SIG-M5 treated with dmso at 0.1 percent for 504 hours (cell line): ENCODE measurements at regions not wholly inside any gene's neighbourhood (a gene's known extent, or its start where the extent isn't known, plus 50 kb on each side); places are given as distances from the start of the nearest gene placed in this dataset.
A peak's percentile ranks its signal among the peaks of the same experiment; 100 is the strongest.

Source experiments
- DNase-seq: peaks from one replicate; lab custom pipeline; 2025; ENCODE audit not compliant: unreplicated experiment; lab: John Stamatoyannopoulos, UW

DNA sequence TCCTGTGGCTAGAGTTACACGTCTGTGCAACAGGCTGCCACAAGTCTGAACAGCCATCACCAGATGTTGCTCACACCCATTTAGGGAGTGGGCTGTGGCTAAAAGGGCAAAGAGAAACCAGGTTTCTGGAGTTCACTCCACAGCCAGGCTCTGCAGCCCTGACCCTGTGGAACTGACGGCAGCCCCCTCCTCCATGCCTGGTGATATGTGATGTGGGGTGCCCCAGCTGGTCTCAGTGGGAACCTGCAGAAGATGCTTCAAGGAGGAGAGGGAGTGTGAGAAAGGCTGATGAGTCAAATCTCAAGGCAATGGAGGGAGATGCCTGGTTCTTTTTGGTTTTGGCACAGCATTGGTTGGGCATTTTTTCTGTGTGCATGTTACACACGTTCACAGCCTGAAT lies 130.6 kb downstream of the TPRA1 start:
- DNase-seq, result no peak

DNA sequence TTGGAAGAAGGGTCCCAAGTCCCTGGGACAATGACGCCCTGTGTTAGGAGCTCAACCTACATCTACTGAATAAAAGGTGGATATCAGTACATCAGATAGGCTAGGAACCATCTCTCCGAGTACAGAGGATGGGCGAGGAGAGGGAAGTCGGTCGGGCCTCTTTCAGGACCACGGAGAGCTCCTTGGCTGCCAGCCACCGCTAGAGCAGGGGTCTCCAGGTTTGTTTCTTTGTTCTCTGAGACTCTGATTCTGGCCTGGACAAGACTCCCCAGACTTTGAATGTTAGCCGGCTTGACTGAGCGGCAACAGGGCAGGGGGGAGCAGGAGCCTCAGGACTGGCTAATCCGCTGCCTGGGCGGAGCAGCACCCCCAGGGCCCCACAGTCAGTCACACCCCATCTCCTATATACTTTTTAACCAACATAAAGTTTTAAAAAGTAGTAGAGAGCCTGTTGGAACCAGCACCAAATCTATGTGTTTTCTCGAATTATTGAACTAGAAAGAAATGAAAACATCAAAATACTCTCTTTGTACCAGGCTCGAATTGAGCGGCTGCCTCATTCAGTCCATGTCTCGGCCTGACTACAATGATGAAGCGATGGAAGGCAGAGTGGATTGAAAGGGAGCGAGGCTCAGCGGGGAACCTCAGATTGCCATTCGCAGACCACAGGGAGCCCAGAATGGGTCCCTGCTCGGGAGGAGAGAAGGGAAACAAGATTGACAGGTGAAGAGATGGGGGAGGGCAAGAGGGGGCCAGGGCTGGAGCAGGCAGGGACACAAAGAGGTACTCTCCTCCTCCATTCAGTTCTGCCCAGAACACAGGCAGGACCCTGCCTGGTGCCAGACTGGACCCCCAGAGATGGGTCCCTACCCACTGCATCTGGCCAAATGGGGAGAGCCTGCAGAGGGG lies 131.6 kb downstream of the TPRA1 start:
- DNase-seq, result peak; percentile 11

DNA sequence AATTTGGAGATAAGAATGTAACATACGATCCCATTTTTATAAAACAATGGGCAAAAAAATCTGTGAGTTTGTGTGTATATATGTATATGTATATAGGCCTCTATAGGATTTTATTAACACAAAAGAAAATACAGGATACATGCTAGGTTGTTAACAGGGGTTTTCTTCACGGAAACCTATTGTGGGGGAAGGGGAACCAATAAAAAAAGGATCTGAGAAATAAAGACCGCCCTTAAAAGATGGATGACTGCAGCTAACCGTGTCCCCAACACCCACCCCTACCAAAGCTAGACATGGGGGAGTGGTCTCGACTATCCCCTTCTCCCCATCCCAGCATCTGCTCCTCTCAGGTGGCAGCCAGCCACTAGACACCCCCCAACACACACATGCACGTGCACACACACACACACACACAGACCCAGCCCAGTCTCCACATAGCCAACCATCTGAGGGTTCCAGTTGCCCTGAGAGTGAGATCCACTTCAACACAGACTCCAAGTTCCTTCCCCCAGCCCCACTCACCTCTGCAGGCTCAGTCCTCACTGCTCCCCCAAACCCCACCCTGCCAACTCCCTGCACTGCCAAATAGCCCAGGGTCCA lies 132.9 kb downstream of the TPRA1 start:
- DNase-seq, result no peak

DNA sequence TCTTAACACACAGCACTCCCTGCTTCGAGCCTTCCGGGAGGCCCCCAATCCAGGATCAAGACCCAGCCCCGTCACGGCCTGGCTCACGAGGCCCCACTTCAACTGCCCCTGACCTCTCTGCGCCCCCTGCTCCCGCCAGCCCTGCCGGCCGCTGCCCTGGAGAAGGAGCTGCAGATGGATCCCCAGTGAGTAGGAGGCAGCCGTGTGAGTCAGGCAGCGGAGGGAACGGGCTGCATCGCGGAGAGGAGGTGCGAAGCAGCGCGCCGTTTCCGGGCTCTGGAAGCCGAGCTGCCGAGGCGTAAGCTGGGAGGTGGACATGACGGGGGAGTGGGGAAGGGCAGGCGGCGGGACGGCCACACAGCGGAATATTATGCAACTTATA lies 133.4 kb downstream of the TPRA1 start:
- no peak for DNase-seq

DNA sequence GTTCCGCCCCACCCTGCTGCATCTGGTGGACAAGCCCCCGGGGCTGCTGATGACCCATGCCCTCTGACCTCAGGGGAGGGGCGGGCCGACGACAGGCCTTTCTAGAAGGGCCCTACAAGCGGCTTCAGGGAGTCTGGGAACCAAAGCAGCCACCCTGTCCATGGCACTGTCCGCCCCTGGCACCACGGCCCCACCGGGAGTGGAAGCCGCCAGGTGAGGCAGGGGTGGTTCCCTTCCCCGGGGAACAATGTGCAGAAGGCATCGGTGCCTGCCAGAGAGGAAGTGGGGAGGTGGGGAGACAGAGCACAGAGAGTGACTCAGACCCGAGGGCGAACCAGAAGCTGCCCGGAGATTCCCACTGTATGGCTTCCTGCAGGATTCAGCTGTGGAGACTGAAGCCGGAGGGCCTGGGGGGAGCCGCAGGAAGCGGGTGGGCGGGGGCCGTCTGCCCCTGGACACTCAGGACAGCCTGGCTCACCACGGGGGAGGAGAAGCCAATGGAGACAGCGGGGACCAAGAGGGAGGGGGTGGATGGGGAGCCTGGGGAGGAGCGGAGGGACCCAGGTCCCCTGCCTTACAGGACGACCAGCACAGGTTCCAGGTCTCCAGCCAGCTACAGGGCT lies 134.0 kb downstream of the TPRA1 start:
- no peak for DNase-seq

DNA sequence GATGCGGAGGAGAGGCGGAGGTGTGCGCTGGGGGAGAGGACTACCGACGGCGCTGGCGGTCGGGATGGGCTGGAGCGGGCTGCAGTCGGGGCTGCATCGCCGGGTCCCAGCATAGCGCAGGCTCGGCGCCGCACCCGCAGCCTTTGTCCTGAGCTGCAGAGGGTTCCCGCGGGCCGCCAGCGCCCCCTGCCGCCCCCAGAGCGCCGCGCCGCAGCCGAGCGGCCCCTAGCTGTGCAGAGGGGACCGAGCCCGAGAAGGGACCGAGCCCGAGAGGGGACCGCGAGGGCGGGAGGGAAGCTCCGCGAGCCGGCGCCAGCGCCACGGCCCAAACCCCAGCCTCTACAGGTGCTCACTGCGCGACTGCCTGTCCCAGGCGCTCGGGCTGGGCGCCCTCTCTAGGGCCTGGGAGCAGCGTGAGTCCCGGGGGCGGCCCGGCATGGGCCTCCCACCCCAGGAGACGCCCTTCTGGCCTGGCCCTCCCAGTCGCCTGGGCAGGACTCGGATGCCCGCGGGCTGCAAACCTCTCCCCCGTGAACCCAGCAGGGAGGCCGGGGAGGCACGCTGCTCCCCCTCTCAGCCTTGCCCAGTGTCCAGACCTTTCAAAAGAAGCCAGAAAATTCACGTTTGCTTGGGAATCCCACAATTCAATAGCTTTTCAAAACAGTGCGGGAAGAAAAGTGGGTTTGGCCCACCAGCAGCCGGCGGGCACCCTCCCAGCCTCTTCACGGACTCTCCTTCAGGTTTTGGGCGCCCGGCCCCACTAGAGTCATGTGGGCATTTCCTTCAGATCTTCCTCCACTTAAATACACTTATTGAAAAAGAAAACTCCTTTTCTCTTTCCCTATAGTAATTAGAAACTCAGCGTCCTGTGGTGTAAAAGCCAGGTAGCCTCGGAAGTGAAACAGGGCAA lies 134.7 kb downstream of the TPRA1 start:
- peak; percentile 53 for DNase-seq

DNA sequence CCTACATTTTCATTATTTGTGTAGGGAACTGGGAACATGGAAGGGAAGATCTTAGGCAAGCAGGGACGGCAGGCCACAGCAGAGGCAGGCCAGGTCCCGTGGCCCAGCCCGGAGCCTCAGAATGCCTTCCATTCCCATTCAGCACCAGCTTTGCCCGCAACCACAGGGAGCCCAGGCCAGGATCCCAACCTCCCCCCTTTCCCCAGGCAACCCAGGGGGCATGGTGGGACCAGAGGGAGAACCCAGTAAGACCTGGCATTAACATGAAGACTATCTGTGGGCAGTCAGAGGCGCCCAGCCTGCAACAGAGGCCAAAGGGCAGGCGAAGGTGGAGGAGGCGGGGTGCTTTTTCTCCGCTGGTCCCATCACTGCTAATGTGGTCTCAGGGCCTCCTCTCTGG lies 135.6 kb downstream of the TPRA1 start:
- DNase-seq, result no peak

DNA sequence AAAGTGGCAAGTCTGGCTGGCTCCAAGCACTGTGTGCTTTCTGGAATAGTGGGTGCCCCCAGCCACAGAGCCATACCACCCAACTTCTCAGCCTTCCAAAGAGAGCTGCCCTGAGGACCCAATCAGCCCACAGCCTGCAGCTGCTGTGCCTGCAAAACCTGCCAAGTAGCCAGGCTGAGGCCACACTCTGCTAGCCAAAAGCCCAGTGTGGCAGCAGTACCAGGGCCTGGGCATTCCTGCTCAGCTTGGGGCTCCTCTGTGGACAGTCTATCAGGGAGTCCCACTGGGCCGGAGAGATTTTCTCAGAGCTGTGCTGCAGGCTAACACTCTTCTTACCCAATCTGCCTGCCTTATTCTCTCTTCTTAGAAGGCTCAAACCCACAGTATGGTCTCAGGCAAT lies 136.5 kb downstream of the TPRA1 start:
- no peak for DNase-seq

DNA sequence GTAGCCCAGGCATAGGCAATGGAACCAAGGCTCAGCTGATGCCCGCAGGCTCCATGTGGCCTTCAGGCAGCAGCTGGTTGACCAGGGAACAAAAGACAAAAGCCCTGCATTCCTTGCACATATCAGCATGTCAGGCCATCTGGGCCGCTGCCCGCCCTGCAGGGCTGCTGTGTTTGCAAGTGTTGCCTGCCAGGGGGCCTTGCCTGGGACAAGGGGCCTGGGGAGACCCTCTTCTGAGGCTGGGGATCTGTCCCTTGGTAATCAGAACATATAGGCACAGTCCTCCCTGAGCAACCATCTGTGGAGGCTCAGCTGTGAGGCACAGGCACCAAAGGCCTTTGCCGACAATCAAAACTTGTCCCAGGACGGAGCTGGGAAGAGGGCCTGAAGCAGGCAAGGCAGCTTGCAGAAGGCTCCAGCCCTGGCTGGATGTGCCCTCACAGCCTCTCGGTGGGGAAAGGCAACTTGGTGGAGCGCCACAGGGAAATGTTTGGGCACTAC lies 138.2 kb downstream of the TPRA1 start:
- no peak for DNase-seq

DNA sequence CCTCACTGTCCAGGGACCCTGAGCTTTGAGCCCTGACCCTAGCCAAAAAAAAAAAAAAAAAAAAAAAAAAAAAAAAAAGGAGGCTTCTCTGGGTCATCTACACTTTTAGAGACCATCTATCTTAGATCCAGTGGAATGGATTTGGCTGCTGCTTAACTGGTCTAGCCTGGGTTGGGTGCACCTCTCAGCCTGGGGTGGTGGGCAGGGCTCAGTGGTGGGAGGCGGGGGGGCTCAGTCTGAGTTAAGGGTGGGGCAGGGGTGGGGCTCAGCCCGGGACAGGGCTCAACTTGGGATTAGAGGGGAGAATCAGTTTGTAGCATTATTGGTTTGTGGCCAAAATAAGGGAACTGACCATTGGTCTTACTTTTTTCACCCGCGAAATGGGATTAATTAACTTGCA lies 139.2 kb downstream of the TPRA1 start:
- no peak for DNase-seq

DNA sequence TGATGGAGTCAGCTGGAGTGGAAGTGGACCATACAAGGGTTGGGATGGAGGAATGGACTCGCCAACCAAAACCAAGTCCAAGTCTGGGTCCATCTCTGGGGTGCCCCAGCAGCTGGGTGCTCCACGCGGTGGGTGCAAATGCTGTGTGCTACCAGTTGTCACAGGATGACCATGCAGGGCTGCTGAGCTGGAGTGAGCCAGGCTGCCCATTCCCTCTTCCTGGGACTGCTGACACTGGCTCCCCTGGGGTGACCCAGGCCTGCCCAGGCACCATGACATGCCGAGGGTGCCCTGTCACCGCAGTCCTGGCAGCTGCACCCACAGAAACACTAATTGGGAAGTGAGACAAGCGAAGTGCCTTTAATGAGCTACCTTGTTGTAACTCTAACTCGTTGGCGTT lies 140.2 kb downstream of the TPRA1 start:
- DNase-seq, result no peak

DNA sequence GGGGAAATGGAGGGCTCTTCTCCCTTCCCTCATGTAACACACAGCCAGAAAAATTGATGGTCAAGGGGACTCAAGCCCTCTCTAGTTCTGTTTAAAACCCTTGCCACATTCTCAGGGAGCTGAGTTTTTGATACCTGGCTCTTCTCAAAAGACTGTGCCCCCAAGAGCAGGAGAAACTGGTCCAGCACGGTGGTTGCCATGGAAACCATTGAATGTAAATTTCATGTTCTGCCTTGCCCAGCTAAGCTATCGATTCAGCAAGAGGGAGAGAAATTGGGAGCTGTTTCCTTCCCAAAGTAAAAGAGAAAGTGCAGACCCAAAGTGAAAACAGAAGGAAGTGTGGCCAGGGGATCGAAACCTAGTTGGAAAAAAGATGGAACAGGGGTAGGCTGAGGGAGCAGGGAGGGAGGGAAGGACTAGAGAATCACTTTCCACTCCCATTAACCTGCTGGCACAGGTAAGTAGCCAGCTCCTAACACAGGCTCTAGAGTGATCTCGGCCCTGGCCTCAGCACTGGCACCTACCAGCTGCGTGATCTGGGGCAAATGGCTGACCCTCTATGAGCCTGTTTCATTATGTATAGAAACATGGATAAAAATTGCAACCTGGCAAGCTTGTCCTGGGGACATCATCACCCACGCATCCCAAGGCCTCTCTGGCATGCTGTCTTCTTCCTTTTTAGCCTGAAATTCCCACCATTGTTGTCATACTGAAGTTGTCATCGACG lies 140.9 kb downstream of the TPRA1 start:
- DNase-seq, result no peak

DNA sequence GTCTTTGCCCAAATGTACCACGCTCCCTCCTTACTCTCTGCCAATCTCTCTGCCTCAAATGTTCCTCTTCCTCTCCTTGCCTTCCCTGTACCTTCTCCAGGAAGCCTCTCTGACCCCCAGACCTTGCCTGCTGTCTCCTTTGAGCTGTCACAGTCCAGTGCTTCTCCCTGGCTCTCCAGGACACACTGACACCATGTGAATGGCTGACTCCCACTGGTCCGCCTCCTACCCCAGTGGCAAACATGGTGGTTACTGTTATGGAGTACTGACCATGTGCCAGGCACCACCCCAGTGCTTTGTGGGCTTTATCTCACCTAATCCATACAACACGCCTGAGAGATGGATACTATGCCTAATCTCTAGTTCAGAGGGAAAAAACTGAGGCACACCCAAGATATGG lies 141.9 kb downstream of the TPRA1 start:
- DNase-seq, result no peak

DNA sequence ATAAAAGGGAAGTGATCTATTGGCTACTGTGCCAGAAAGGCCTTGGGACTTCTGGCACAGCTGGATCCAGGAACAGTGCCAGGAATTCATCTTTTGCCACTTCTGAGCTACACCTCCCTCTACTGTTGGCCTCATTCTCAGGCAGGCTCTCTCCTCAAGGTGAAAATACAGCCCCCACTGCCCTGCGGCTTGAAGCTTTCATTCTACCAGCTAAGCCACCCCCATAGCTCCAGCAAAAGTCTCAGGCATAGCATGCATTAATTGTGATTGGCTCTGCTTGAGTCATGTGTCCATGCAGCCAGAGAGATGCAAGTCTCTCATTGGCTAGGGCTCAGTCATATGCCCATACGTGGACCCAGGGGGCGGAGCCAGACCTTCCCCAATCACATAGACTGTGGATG lies 142.4 kb downstream of the TPRA1 start:
- no peak for DNase-seq

DNA sequence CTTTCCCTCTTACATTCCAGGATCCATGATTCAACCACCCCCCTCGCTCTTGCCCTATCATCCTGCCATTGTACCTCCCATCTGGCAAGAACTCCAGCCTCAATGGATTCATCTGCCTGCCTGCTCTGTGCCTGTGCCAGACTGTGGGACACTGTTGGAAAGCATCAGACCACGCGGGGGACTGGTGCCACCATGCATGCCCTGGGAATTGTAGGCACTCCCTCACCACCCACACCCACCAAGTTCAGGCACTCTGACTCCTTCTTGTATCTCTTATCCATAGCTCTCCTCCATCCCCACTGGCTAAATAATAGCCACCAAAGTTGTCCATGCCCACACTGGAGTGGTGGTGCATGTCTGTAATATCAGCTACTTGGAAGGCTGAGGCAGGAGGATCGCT lies 143.8 kb downstream of the TPRA1 start:
- no peak for DNase-seq

DNA sequence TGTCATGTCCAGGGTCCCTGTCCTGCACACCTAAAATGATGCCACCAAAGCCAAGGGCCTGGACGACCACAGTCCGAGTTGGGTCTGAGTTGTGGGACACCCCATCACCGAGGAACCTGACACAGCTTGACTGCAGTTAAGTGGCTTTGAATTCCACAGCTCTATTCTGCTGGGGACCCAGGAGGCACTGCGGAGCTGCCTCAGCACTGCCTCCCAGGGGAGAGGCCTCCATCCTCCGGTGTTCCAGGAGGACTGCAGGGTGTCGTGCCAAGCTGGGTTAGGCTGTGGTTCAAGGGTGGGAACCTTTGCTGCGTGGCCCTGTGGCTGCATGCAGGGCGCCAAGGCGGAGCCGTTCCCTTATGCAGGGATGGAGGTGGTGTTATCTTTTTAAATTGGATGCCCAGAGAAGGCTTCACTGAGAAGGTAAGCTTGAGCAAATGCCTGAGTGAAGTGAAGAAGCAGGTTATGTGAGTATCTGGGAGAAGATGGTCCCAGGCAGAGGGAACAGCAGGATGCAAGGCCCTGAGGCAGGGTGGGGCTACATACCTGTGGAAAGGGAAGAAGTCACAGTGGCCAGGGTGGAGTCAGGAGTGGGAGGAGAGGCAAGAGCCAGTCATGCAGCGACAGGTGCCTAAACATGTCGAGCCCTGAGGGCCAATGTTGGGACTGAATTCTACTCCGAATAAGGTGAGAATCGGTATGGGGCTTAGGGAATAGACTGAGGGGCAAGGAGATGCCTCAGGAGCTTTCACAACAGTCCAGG lies 144.8 kb downstream of the TPRA1 start:
- DNase-seq, result no peak

DNA sequence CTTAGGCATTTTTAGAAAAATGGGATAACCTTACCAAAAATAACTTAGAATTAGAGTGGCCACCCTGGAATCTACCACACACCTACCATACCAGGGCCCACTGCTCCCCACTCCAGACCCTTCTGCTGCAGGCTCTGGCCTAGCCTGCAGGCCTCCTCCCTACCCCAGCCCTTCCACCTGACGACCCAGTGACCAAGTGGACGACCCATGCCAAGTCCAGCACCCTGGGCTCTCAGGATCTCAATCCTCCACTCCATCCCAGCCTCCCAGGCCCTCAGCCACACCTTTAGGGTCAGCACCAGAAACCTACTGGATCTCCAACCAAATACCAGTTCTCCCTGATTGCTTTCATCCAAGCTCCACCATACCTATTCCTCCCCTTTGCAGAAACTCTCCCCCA lies 145.8 kb downstream of the TPRA1 start:
- no peak for DNase-seq

DNA sequence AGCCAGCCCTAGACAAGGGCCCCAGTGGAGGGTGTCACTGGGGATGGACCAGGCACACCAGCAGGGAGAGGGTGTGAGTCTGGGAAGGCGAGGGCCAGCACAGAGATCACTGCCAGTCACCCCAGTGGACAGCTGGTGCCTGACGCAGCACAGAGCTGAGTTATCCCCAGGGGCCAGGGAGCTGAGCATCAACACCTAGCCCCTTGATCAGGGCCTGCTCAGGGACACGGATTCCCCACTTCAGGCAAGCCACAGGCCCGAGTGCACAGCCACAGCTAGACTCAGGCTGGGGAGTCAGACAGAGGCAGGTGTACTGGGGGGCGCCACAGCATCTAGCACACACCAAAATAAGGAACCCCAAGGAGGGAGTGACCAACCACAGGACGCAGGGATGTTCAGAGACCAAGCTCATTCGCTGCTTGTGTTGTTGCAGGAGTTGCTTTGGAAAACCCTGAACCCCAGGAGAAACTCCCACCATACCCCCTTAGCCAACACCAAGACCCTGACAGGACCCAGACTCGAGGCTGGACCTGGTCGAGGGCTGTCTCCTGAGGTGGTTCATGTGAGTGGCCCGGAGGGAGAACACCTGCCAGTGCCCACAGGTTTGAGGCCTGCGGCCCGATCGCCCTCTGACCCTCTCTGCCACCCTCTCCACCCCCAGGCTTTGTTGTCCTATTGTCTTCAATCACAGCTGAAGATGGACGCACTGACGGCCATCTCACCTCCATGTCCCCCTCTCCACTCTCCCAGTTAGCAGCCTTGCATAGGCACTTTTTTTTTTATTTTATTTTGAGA lies 146.8 kb downstream of the TPRA1 start:
- no peak for DNase-seq

DNA sequence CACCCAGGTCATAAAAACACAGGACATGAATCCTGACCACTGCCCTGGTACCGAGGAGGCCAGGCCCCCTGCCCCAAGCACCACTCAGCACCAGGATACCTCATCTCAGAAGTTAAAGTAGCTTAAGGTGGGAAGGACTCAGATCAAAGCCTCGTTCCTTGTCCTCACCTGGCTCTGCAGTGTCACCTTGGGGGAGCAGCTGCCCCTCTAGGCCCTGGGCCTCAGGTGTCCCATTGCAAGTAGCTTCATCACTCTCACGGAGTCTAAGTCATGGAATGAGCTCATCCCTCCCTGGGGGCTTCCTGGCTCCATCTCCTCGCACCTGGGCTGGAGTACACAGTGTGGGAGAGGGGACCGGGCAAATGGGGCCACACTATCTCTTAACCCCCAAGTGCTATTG lies 148.0 kb downstream of the TPRA1 start:
- DNase-seq, result no peak
